GM19239 (cell line): ENCODE measurements at regions not wholly inside any gene's neighbourhood (a gene's known extent, or its start where the extent isn't known, plus 50 kb on each side); places are given as distances from the start of the nearest gene placed in this dataset.
"Not testable (repeated sequence)": the region's sequence is repeated elsewhere in the genome, so short reads cannot be mapped to it uniquely, and the experiment has no call there.

Experiments used
- DNase-seq: peaks from one replicate; pipeline ENCODE4 v3.0.0; 2011; ENCODE audit warnings: low spot score; ENCODE audit not compliant: insufficient read length
- FAIRE-seq: peaks from 2 replicates; lab custom pipeline; 2011; peaks lifted over from hg19 to GRCh38; lab: Jason Lieb, UNC

GRCh38 chr2:12569929-12570328 is 146.8 kb upstream of the TRIB2 start:
- not testable (repeated sequence) for FAIRE-seq

GRCh38 chr2:12577091-12577490 is 139.6 kb upstream of the TRIB2 start:
- FAIRE-seq (no peak), DNase-seq (no peak)

More at GRCh38 chr2:12569929-12570328, 146.8 kb upstream of the TRIB2 start:
- not testable (repeated sequence) for DNase-seq

GRCh38 chr2:12577567-12578253 is 139.0 kb upstream of the TRIB2 start:
- DNase-seq, result no peak
- FAIRE-seq, result no peak

- DNase-seq (no peak), FAIRE-seq (no peak)
These were observed 137.7 kb upstream of the TRIB2 start for GRCh38 chr2:12579018-12579417.

GRCh38 chr2:12584338-12584737 is 132.4 kb upstream of the TRIB2 start:
- DNase-seq (no peak), FAIRE-seq (no peak)

GRCh38 chr2:12585784-12586183 is 131.0 kb upstream of the TRIB2 start:
- no peak for DNase-seq
- FAIRE-seq, result no peak

GRCh38 chr2:12587228-12587627 is 129.5 kb upstream of the TRIB2 start:
- no peak for FAIRE-seq

GRCh38 chr2:12587729-12588522 is 128.8 kb upstream of the TRIB2 start:
- DNase-seq, result peak; percentile 1
- FAIRE-seq, result peak; percentile 82

More at GRCh38 chr2:12587228-12587627, 129.5 kb upstream of the TRIB2 start:
- no peak for DNase-seq

- no peak for FAIRE-seq
- DNase-seq, result no peak
These were observed 127.8 kb upstream of the TRIB2 start for GRCh38 chr2:12588986-12589385.

- FAIRE-seq (no peak), DNase-seq (no peak)
These were observed 126.9 kb upstream of the TRIB2 start for GRCh38 chr2:12589802-12590320.

GRCh38 chr2:12592296-12592695 is 124.4 kb upstream of the TRIB2 start:
- DNase-seq (no peak), FAIRE-seq (no peak)

- no peak for FAIRE-seq
- no peak for DNase-seq
These were observed 122.1 kb upstream of the TRIB2 start for GRCh38 chr2:12594590-12594989.

GRCh38 chr2:12596771-12597170 is 120.0 kb upstream of the TRIB2 start:
- FAIRE-seq, result no peak
- no peak for DNase-seq

GRCh38 chr2:12597610-12598009 is 119.1 kb upstream of the TRIB2 start:
- DNase-seq (no peak), FAIRE-seq (no peak)

GRCh38 chr2:12602661-12603060 is 114.1 kb upstream of the TRIB2 start:
- no peak for DNase-seq
- FAIRE-seq, result no peak

- no peak for DNase-seq
- FAIRE-seq, result no peak
These were observed 112.9 kb upstream of the TRIB2 start for GRCh38 chr2:12603781-12604295.

- DNase-seq (no peak), FAIRE-seq (no peak)
These were observed 112.4 kb upstream of the TRIB2 start for GRCh38 chr2:12604341-12604740.

GRCh38 chr2:12605366-12605765 is 111.4 kb upstream of the TRIB2 start:
- no peak for DNase-seq
- FAIRE-seq, result no peak

- FAIRE-seq, result no peak
- no peak for DNase-seq
These were observed 110.8 kb upstream of the TRIB2 start for GRCh38 chr2:12605936-12606335.

- FAIRE-seq, result no peak
- no peak for DNase-seq
These were observed 110.2 kb upstream of the TRIB2 start for GRCh38 chr2:12606472-12607000.

- DNase-seq, result no peak
- no peak for FAIRE-seq
These were observed 108.8 kb upstream of the TRIB2 start for GRCh38 chr2:12607971-12608370.
